Naive thymus-derived CD4-positive, alpha-beta T cell (primary cell): ENCODE measurements at regions not wholly inside any gene's neighbourhood (a gene's known extent, or its start where the extent isn't known, plus 50 kb on each side); places are given as distances from the start of the nearest gene placed in this dataset.
A peak's percentile ranks its signal among the peaks of the same experiment; 100 is the strongest.

Experiments
- ATAC-seq: fragments of 150-1000 bp; cut with Tn5 transposase; 2 replicates; pipeline ENCODE4 v1.10.0; 2021; ENCODE audit warnings: mild to moderate bottlenecking, moderate library complexity
- CTCF ChIA-PET: fragments of 350-600 bp; sonication (Branson Sonifier 250); formaldehyde crosslinking; loops from one replicate; lab custom pipeline; 2021; ENCODE audit warnings: antibody characterized with exemption; lab: Charles Lee
- POLR2A ChIA-PET: fragments of 350-600 bp; sonication (Branson Sonifier 250); formaldehyde crosslinking; loops from one replicate; lab custom pipeline; 2021; ENCODE audit warnings: antibody characterized with exemption, inconsistent platforms; lab: Charles Lee
- DNase-seq, 9 donors: peaks; one replicate each; pipeline versions ENCODE4 v3.0.0 to v3.0.0-alpha.2; 2020 to 2022; ENCODE audit warnings: mixed read lengths in 1 of 9
- H3K27ac ChIP-seq: one replicate; pipeline ENCODE4 v1.7.0; 2013; ENCODE audit warnings: mild to moderate bottlenecking, low read depth, low read length, moderate library complexity
- H3K27me3 ChIP-seq, 2 donors: one replicate each; pipeline ENCODE4 v1.7.0; 2013; ENCODE audit warnings: low read length in 2 of 2, mild to moderate bottlenecking in 2 of 2, moderate library complexity in 2 of 2; ENCODE audit not compliant: control insufficient read depth in 2 of 2, insufficient read depth in 2 of 2
- H3K36me3 ChIP-seq, 3 experiments: 1 replicate in 2 of 3; 2 replicates in 1 of 3; pipeline ENCODE4 v1.7.0; 2013; ENCODE audit warnings: low read length in 3 of 3, mild to moderate bottlenecking in 3 of 3, moderate library complexity in 1 of 3; ENCODE audit not compliant: insufficient read depth in 3 of 3, control insufficient read depth in 2 of 3
- H3K4me1 ChIP-seq, 2 donors: one replicate each; pipeline ENCODE4 v1.7.0; 2013; ENCODE audit warnings: low read length in 2 of 2, mild to moderate bottlenecking in 2 of 2, moderate library complexity in 1 of 2; ENCODE audit not compliant: control insufficient read depth in 2 of 2, insufficient read depth in 2 of 2
- H3K4me3 ChIP-seq: 2 replicates; pipeline ENCODE4 v1.7.0; 2013; ENCODE audit warnings: mild to moderate bottlenecking, low read length
- H3K9me3 ChIP-seq, 3 experiments: 1 replicate in 2 of 3; 2 replicates in 1 of 3; pipeline ENCODE4 v1.7.0; 2013; ENCODE audit warnings: low read length in 3 of 3; ENCODE audit not compliant: control insufficient read depth in 2 of 3
- H3K27ac Mint-ChIP-seq, 9 donors: one replicate each; pipeline ENCODE4 v1.8.0; 2020 to 2022; ENCODE audit warnings: mixed read lengths in 9 of 9, mild to moderate bottlenecking in 8 of 9, moderate library complexity in 5 of 9, inconsistent platforms in 2 of 9
- H3K27me3 Mint-ChIP-seq, 5 donors: one replicate each; pipeline ENCODE4 v1.8.0; 2021 to 2022; ENCODE audit warnings: mixed read lengths in 5 of 5, mild to moderate bottlenecking in 1 of 5
- H3K36me3 Mint-ChIP-seq, 5 donors: one replicate each; pipeline ENCODE4 v1.8.0; 2020 to 2022; ENCODE audit warnings: mixed read lengths in 5 of 5, mild to moderate bottlenecking in 3 of 5, inconsistent platforms in 1 of 5
- H3K4me1 Mint-ChIP-seq, 7 donors: one replicate each; pipeline ENCODE4 v1.8.0; 2020 to 2022; ENCODE audit warnings: mixed read lengths in 7 of 7, mild to moderate bottlenecking in 3 of 7, inconsistent platforms in 1 of 7
- H3K4me3 Mint-ChIP-seq, 10 donors: one replicate each; pipeline ENCODE4 v1.8.0; 2020 to 2022; ENCODE audit warnings: mild to moderate bottlenecking in 10 of 10, mixed read lengths in 10 of 10, moderate library complexity in 6 of 10, inconsistent platforms in 2 of 10
- H3K9me3 Mint-ChIP-seq, 11 donors: one replicate each; pipeline ENCODE4 v1.8.0; 2020 to 2022; ENCODE audit warnings: mixed read lengths in 11 of 11, mild to moderate bottlenecking in 4 of 11, inconsistent platforms in 1 of 11, moderate library complexity in 1 of 11
- intact Hi-C, 2 donors: fragments of 100-400 bp; cut with micrococcal nuclease; formaldehyde crosslinking; loops; one replicate each; pipeline ENCODE4 v1.15.1; 2023

GRCh38 chr6:135572051-135572450 lies 74.5 kb upstream of the AHI1 start:
- Mint-ChIP-seq H3K4me3 (no peak overlapping the region), H3K36me3 (peaks cover 0 to 40% (median 0%) of the 10 kb centered on the region in 5 donors), H3K4me1 (peaks cover 0 to 56% (median 21%) of the 10 kb centered on the region in 7 donors), H3K27me3 (no peaks in the 10 kb centered on the region), H3K27ac (no peak overlapping the region), H3K9me3 (peaks cover 0 to 16% (median 0%) of the 10 kb centered on the region in 11 donors)
- ATAC-seq = no peak
- intact Hi-C loops = no loop called here
- Histone ChIP-seq H3K9me3 (no peaks in the 10 kb centered on the region), H3K27me3 (no peaks in the 10 kb centered on the region), H3K4me3 (no peak overlapping the region), H3K4me1 (peaks cover 6 to 9% of the 10 kb centered on the region in 2 donors), H3K36me3 (no peaks in the 10 kb centered on the region), H3K27ac (no peak overlapping the region)
- no peak for DNase-seq
- POLR2A ChIA-PET = no interaction called here
- CTCF ChIA-PET = no interaction called here

GRCh38 chr6:135575629-135576028 lies 78.1 kb upstream of the AHI1 start:
- Mint-ChIP-seq H3K27ac (peak overlapping the region in 1 of 9 donors; percentile 91), H3K36me3 (peaks cover 0 to 42% (median 0%) of the 10 kb centered on the region in 5 donors), H3K4me3 (no peak overlapping the region), H3K27me3 (no peaks in the 10 kb centered on the region), H3K4me1 (peaks cover 0 to 46% (median 24%) of the 10 kb centered on the region in 7 donors), H3K9me3 (peaks cover 0 to 13% (median 0%) of the 10 kb centered on the region in 11 donors)
- Histone ChIP-seq H3K9me3 (no peaks in the 10 kb centered on the region), H3K27me3 (no peaks in the 10 kb centered on the region), H3K27ac (no peak overlapping the region), H3K4me1 (peaks cover 0 to 6% of the 10 kb centered on the region in 2 donors), H3K4me3 (no peak overlapping the region), H3K36me3 (no peaks in the 10 kb centered on the region)
- ChIA-PET POLR2A (no interaction called here), CTCF (no interaction called here)
- intact Hi-C loops = loop anchor here in 1 of 2 donors (5.0 kb wide), 1 partner anchor 72 kb away; no protein-coding TSS in a partner anchor
- no peak for DNase-seq
- no peak for ATAC-seq

- Histone ChIP-seq H3K27ac (no peak overlapping the region), H3K27me3 (no peaks in the 10 kb centered on the region), H3K36me3 (no peaks in the 10 kb centered on the region), H3K4me1 (peaks cover 0 to 6% of the 10 kb centered on the region in 2 donors), H3K9me3 (no peaks in the 10 kb centered on the region), H3K4me3 (no peak overlapping the region)
- intact Hi-C loops = loop anchor here in 1 of 2 donors (5.0 kb wide), 1 partner anchor 71 kb away; no protein-coding TSS in a partner anchor
- ChIA-PET POLR2A (no interaction called here), CTCF (no interaction called here)
- no peaks in the 10 kb centered on the region for H3K27me3 Mint-ChIP-seq
- H3K27ac Mint-ChIP-seq = peak overlapping the region in 2 of 9 donors; percentile 7 to 91
- DNase-seq = no peak
- peaks cover 0 to 11% (median 0%) of the 10 kb centered on the region in 11 donors for H3K9me3 Mint-ChIP-seq
- no peak for ATAC-seq
- H3K4me3 Mint-ChIP-seq = peak overlapping the region in 1 of 10 donors; percentile 64
- H3K36me3 Mint-ChIP-seq = peaks cover 0 to 42% (median 0%) of the 10 kb centered on the region in 5 donors
- peaks cover 0 to 47% (median 24%) of the 10 kb centered on the region in 7 donors for H3K4me1 Mint-ChIP-seq
Measured at GRCh38 chr6:135576055-135576454, 78.5 kb upstream of the AHI1 start.

GRCh38 chr6:135577059-135577538 lies 79.6 kb upstream of the AHI1 start:
- no peak for ATAC-seq
- POLR2A ChIA-PET = no interaction called here
- intact Hi-C loops = loop anchor here in 1 of 2 donors (1.0 to 5.0 kb wide), 3 partner anchors 8 to 70 kb away; no protein-coding TSS in a partner anchor
- Mint-ChIP-seq H3K27me3 (no peaks in the 10 kb centered on the region), H3K36me3 (peaks cover 0 to 42% (median 0%) of the 10 kb centered on the region in 5 donors), H3K27ac (peak overlapping the region in 8 of 9 donors; percentile 13 to 91 (median 55)), H3K9me3 (peaks cover 0 to 8% (median 0%) of the 10 kb centered on the region in 11 donors), H3K4me3 (peak overlapping the region in 2 of 10 donors; percentile 6 to 55), H3K4me1 (peaks cover 0 to 49% (median 24%) of the 10 kb centered on the region in 7 donors)
- no peak for DNase-seq
- CTCF ChIA-PET = no interaction called here
- Histone ChIP-seq H3K36me3 (no peaks in the 10 kb centered on the region), H3K27ac (no peak overlapping the region), H3K4me3 (no peak overlapping the region), H3K4me1 (peaks cover 0 to 6% of the 10 kb centered on the region in 2 donors), H3K27me3 (no peaks in the 10 kb centered on the region), H3K9me3 (no peaks in the 10 kb centered on the region)

- Histone ChIP-seq H3K36me3 (no peaks in the 10 kb centered on the region), H3K27me3 (no peaks in the 10 kb centered on the region), H3K27ac (no peak overlapping the region), H3K4me3 (no peak overlapping the region), H3K4me1 (peaks cover 0 to 6% of the 10 kb centered on the region in 2 donors), H3K9me3 (no peaks in the 10 kb centered on the region)
- H3K27ac Mint-ChIP-seq = peak overlapping the region in 1 of 9 donors; percentile 76
- ChIA-PET CTCF (no interaction called here), POLR2A (no interaction called here)
- peaks cover 0 to 64% (median 24%) of the 10 kb centered on the region in 7 donors for H3K4me1 Mint-ChIP-seq
- no peak for DNase-seq
- peaks cover 0 to 14% (median 0%) of the 10 kb centered on the region in 11 donors for H3K9me3 Mint-ChIP-seq
- intact Hi-C loops = loop anchor here in 1 of 2 donors (5.0 kb wide), 1 partner anchor 68 kb away; no protein-coding TSS in a partner anchor
- ATAC-seq = no peak
- H3K4me3 Mint-ChIP-seq = no peak overlapping the region
- peaks cover 0 to 47% (median 0%) of the 10 kb centered on the region in 5 donors for H3K36me3 Mint-ChIP-seq
- H3K27me3 Mint-ChIP-seq = no peaks in the 10 kb centered on the region
Measured at GRCh38 chr6:135578976-135579375, 81.4 kb upstream of the AHI1 start.

GRCh38 chr6:135581211-135581610 lies 83.7 kb upstream of the AHI1 start:
- H3K36me3 Mint-ChIP-seq = peaks cover 0 to 54% (median 0%) of the 10 kb centered on the region in 5 donors
- Histone ChIP-seq H3K27ac (no peak overlapping the region), H3K4me1 (peaks cover 0 to 4% of the 10 kb centered on the region in 2 donors), H3K4me3 (no peak overlapping the region), H3K9me3 (no peaks in the 10 kb centered on the region), H3K27me3 (no peaks in the 10 kb centered on the region), H3K36me3 (no peaks in the 10 kb centered on the region)
- H3K4me1 Mint-ChIP-seq = peaks cover 0 to 73% (median 21%) of the 10 kb centered on the region in 7 donors
- no peak overlapping the region for H3K4me3 Mint-ChIP-seq
- ChIA-PET POLR2A (no interaction called here), CTCF (no interaction called here)
- no peak for ATAC-seq
- no peaks in the 10 kb centered on the region for H3K27me3 Mint-ChIP-seq
- intact Hi-C loops = no loop called here
- DNase-seq = no peak
- H3K9me3 Mint-ChIP-seq = peaks cover 0 to 16% (median 0%) of the 10 kb centered on the region in 11 donors
- H3K27ac Mint-ChIP-seq = peak overlapping the region in 1 of 9 donors; percentile 7
